ENCODE measurements at regions not wholly inside any gene's neighbourhood (a gene's known extent, or its start where the extent isn't known, plus 50 kb on each side); places are given as distances from the start of the nearest gene placed in this dataset.
A peak's percentile ranks its signal among the peaks of the same experiment; 100 is the strongest.
"Not testable (repeated sequence)": the region's sequence is repeated elsewhere in the genome, so short reads cannot be mapped to it uniquely, and the experiment has no call there.

GRCh38 chr13:85562282-85562681, 236.9 kb downstream of the SLITRK6 start:
- Histone ChIP-seq H3K4me3 (ENCODE audit: low read depth, low read length) (no peak overlapping the region), H3K27me3 (ENCODE audit: control insufficient read depth, insufficient read depth, low read length) (no peaks in the 10 kb centered on the region), H3K4me1 (ENCODE audit: control insufficient read depth, insufficient read depth, low read length) (no peaks in the 10 kb centered on the region), H3K36me3 (ENCODE audit: control insufficient read depth, insufficient read depth, low read length) (no peaks in the 10 kb centered on the region), H3K27ac (ENCODE audit: low read depth, low read length) (no peak overlapping the region), H3K9me3 (ENCODE audit: control insufficient read depth, insufficient read depth, low read length) (no peaks in the 10 kb centered on the region)
- WGBS (ENCODE audit: insufficient coverage), result no CpG with 5 or more reads among the region's 6 CpGs
- DNase-seq (ENCODE audit: low read depth in 4 of 6, low spot score in 6 of 6), result no peak

GRCh38 chr13:85557691-85558467, 241.3 kb downstream of the SLITRK6 start:
- Histone ChIP-seq H3K9me3 (ENCODE audit: control insufficient read depth, insufficient read depth, low read length) (no peaks in the 10 kb centered on the region), H3K4me3 (ENCODE audit: low read depth, low read length) (no peak overlapping the region), H3K36me3 (ENCODE audit: control insufficient read depth, insufficient read depth, low read length) (no peaks in the 10 kb centered on the region), H3K4me1 (ENCODE audit: control insufficient read depth, insufficient read depth, low read length) (no peaks in the 10 kb centered on the region), H3K27ac (ENCODE audit: low read depth, low read length) (no peak overlapping the region), H3K27me3 (ENCODE audit: control insufficient read depth, insufficient read depth, low read length) (no peaks in the 10 kb centered on the region)
- WGBS (ENCODE audit: insufficient coverage), result 70% methylated on average over 1 of the region's 6 CpGs
- no peak for DNase-seq (ENCODE audit: low read depth in 4 of 6, low spot score in 6 of 6)

GRCh38 chr13:85551012-85551411, 248.2 kb downstream of the SLITRK6 start:
- no peaks in the 10 kb centered on the region for H3K27me3 ChIP-seq (ENCODE audit: control insufficient read depth, insufficient read depth, low read length)
- H3K9me3 ChIP-seq (ENCODE audit: control insufficient read depth, insufficient read depth, low read length), result peaks cover 3% of the 10 kb centered on the region
- DNase-seq (ENCODE audit: low read depth in 4 of 6, low spot score in 6 of 6), result no peak
- no peaks in the 10 kb centered on the region for H3K36me3 ChIP-seq (ENCODE audit: control insufficient read depth, insufficient read depth, low read length)
- H3K27ac ChIP-seq (ENCODE audit: low read depth, low read length), result no peak overlapping the region
- no peaks in the 10 kb centered on the region for H3K4me1 ChIP-seq (ENCODE audit: control insufficient read depth, insufficient read depth, low read length)
- H3K4me3 ChIP-seq (ENCODE audit: low read depth, low read length), result no peak overlapping the region
- WGBS (ENCODE audit: insufficient coverage), result no CpG with 5 or more reads among the region's 1 CpG

GRCh38 chr13:85549819-85550218, 249.4 kb downstream of the SLITRK6 start:
- Histone ChIP-seq H3K27ac (ENCODE audit: low read depth, low read length) (no peak overlapping the region), H3K36me3 (ENCODE audit: control insufficient read depth, insufficient read depth, low read length) (no peaks in the 10 kb centered on the region), H3K9me3 (ENCODE audit: control insufficient read depth, insufficient read depth, low read length) (peaks cover 3% of the 10 kb centered on the region), H3K27me3 (ENCODE audit: control insufficient read depth, insufficient read depth, low read length) (no peaks in the 10 kb centered on the region), H3K4me3 (ENCODE audit: low read depth, low read length) (no peak overlapping the region), H3K4me1 (ENCODE audit: control insufficient read depth, insufficient read depth, low read length) (no peaks in the 10 kb centered on the region)
- peak in 2 of 6 donors; percentile 36 to 38 for DNase-seq (ENCODE audit: low read depth in 4 of 6, low spot score in 6 of 6)
- WGBS (ENCODE audit: insufficient coverage), result no CpG with 5 or more reads among the region's 2 CpGs

- H3K4me3 ChIP-seq (ENCODE audit: low read depth, low read length); H3K9me3 ChIP-seq (ENCODE audit: control insufficient read depth, insufficient read depth, low read length); H3K27ac ChIP-seq (ENCODE audit: low read depth, low read length); DNase-seq (ENCODE audit: low read depth in 4 of 6, low spot score in 6 of 6); H3K36me3 ChIP-seq (ENCODE audit: control insufficient read depth, insufficient read depth, low read length); H3K27me3 ChIP-seq (ENCODE audit: control insufficient read depth, insufficient read depth, low read length); H3K4me1 ChIP-seq (ENCODE audit: control insufficient read depth, insufficient read depth, low read length): not testable (repeated sequence)
These were observed 250.4 kb downstream of the SLITRK6 start for GRCh38 chr13:85548845-85549244.

- peak in 1 of 6 donors; percentile 67 for DNase-seq (ENCODE audit: low read depth in 4 of 6, low spot score in 6 of 6)
- Histone ChIP-seq H3K36me3 (ENCODE audit: control insufficient read depth, insufficient read depth, low read length) (no peaks in the 10 kb centered on the region), H3K9me3 (ENCODE audit: control insufficient read depth, insufficient read depth, low read length) (peaks cover 3% of the 10 kb centered on the region), H3K27ac (ENCODE audit: low read depth, low read length) (no peak overlapping the region), H3K4me3 (ENCODE audit: low read depth, low read length) (no peak overlapping the region), H3K4me1 (ENCODE audit: control insufficient read depth, insufficient read depth, low read length) (no peaks in the 10 kb centered on the region), H3K27me3 (ENCODE audit: control insufficient read depth, insufficient read depth, low read length) (no peaks in the 10 kb centered on the region)
- 88% methylated on average over 4 of the region's 5 CpGs for WGBS (ENCODE audit: insufficient coverage)
These were observed 253.4 kb downstream of the SLITRK6 start for GRCh38 chr13:85545771-85546170.

- 100% methylated on average over 1 of the region's 1 CpG for WGBS (ENCODE audit: insufficient coverage)
- Histone ChIP-seq H3K36me3 (ENCODE audit: control insufficient read depth, insufficient read depth, low read length) (no peaks in the 10 kb centered on the region), H3K27me3 (ENCODE audit: control insufficient read depth, insufficient read depth, low read length) (no peaks in the 10 kb centered on the region), H3K27ac (ENCODE audit: low read depth, low read length) (no peak overlapping the region), H3K9me3 (ENCODE audit: control insufficient read depth, insufficient read depth, low read length) (peaks cover 3% of the 10 kb centered on the region), H3K4me1 (ENCODE audit: control insufficient read depth, insufficient read depth, low read length) (no peaks in the 10 kb centered on the region), H3K4me3 (ENCODE audit: low read depth, low read length) (no peak overlapping the region)
- DNase-seq (ENCODE audit: low read depth in 4 of 6, low spot score in 6 of 6), result no peak
These were observed 254.5 kb downstream of the SLITRK6 start for GRCh38 chr13:85544756-85545155.

GRCh38 chr13:85543144-85543543, 256.1 kb downstream of the SLITRK6 start:
- Histone ChIP-seq H3K36me3 (ENCODE audit: control insufficient read depth, insufficient read depth, low read length) (no peaks in the 10 kb centered on the region), H3K4me1 (ENCODE audit: control insufficient read depth, insufficient read depth, low read length) (no peaks in the 10 kb centered on the region), H3K4me3 (ENCODE audit: low read depth, low read length) (no peak overlapping the region), H3K9me3 (ENCODE audit: control insufficient read depth, insufficient read depth, low read length) (peaks cover 3% of the 10 kb centered on the region), H3K27ac (ENCODE audit: low read depth, low read length) (no peak overlapping the region), H3K27me3 (ENCODE audit: control insufficient read depth, insufficient read depth, low read length) (no peaks in the 10 kb centered on the region)
- DNase-seq (ENCODE audit: low read depth in 4 of 6, low spot score in 6 of 6), result peak in 1 of 6 donors; percentile 27
- no CpG with 5 or more reads among the region's 2 CpGs for WGBS (ENCODE audit: insufficient coverage)

GRCh38 chr13:85541476-85541875, 257.7 kb downstream of the SLITRK6 start:
- no peak for DNase-seq (ENCODE audit: low read depth in 4 of 6, low spot score in 6 of 6)
- no peaks in the 10 kb centered on the region for H3K9me3 ChIP-seq (ENCODE audit: control insufficient read depth, insufficient read depth, low read length)
- H3K27ac ChIP-seq (ENCODE audit: low read depth, low read length), result no peak overlapping the region
- no peaks in the 10 kb centered on the region for H3K4me1 ChIP-seq (ENCODE audit: control insufficient read depth, insufficient read depth, low read length)
- H3K36me3 ChIP-seq (ENCODE audit: control insufficient read depth, insufficient read depth, low read length), result no peaks in the 10 kb centered on the region
- no CpG with 5 or more reads among the region's 2 CpGs for WGBS (ENCODE audit: insufficient coverage)
- no peak overlapping the region for H3K4me3 ChIP-seq (ENCODE audit: low read depth, low read length)
- H3K27me3 ChIP-seq (ENCODE audit: control insufficient read depth, insufficient read depth, low read length), result no peaks in the 10 kb centered on the region

GRCh38 chr13:85538957-85539356, 260.3 kb downstream of the SLITRK6 start:
- Histone ChIP-seq H3K27ac (ENCODE audit: low read depth, low read length) (no peak overlapping the region), H3K27me3 (ENCODE audit: control insufficient read depth, insufficient read depth, low read length) (no peaks in the 10 kb centered on the region), H3K4me1 (ENCODE audit: control insufficient read depth, insufficient read depth, low read length) (no peaks in the 10 kb centered on the region), H3K36me3 (ENCODE audit: control insufficient read depth, insufficient read depth, low read length) (no peaks in the 10 kb centered on the region), H3K9me3 (ENCODE audit: control insufficient read depth, insufficient read depth, low read length) (no peaks in the 10 kb centered on the region), H3K4me3 (ENCODE audit: low read depth, low read length) (no peak overlapping the region)
- 88% methylated on average over 2 of the region's 4 CpGs for WGBS (ENCODE audit: insufficient coverage)
- DNase-seq (ENCODE audit: low read depth in 4 of 6, low spot score in 6 of 6), result no peak

Measured in spinal cord (tissue), 9 donors.